WTC11 (cell line): ENCODE measurements at regions not wholly inside any gene's neighbourhood (a gene's known extent, or its start where the extent isn't known, plus 50 kb on each side); places are given as distances from the start of the nearest gene placed in this dataset.
"Not testable (repeated sequence)": the region's sequence is repeated elsewhere in the genome, so short reads cannot be mapped to it uniquely, and the experiment has no call there.

Source experiments
- ATAC-seq: fragments of 200-7000 bp; cut with Tn5 transposase; 2 replicates; pipeline ENCODE4 v1.10.0; 2021; ENCODE audit warnings: mild to moderate bottlenecking, moderate library complexity
- CTCF ChIA-PET: fragments of 300-600 bp; sonication (Branson Sonifier 250); formaldehyde crosslinking; loops from one replicate; lab custom pipeline; 2021; ENCODE audit warnings: antibody characterized with exemption; lab: Charles Lee
- POLR2A ChIA-PET: fragments of 350-600 bp; sonication (Branson Sonifier 250); formaldehyde crosslinking; loops from one replicate; lab custom pipeline; 2021; ENCODE audit warnings: antibody characterized with exemption; lab: Charles Lee
- DNase-seq: peaks from one replicate; pipeline ENCODE4 v3.0.0; 2021; ENCODE audit warnings: low spot score
- H3K27ac Mint-ChIP-seq: 2 replicates; pipeline ENCODE4 v1.8.0; 2021; ENCODE audit warnings: mixed read lengths
- H3K27me3 Mint-ChIP-seq: 2 replicates; pipeline ENCODE4 v1.8.0; 2021; ENCODE audit warnings: low read depth, mild to moderate bottlenecking, moderate library complexity, mixed read lengths
- H3K36me3 Mint-ChIP-seq: 2 replicates; pipeline ENCODE4 v1.8.0; 2021; ENCODE audit warnings: mixed read lengths
- H3K4me1 Mint-ChIP-seq: 2 replicates; pipeline ENCODE4 v1.8.0; 2022; ENCODE audit warnings: mixed read lengths
- H3K4me3 Mint-ChIP-seq: 2 replicates; pipeline ENCODE4 v1.8.0; 2021; ENCODE audit warnings: mild to moderate bottlenecking, moderate library complexity, mixed read lengths
- H3K9me3 Mint-ChIP-seq: 2 replicates; pipeline ENCODE4 v1.8.0; 2021; ENCODE audit warnings: mixed read lengths
- AR ChIP-seq: fragments of 250-450 bp; sonication (Bioruptor Pico); IDR thresholded peaks from 2 replicates; pipeline ENCODE4 v1.9.0; 2021; ENCODE audit warnings: mild to moderate bottlenecking
- CBFB ChIP-seq: sonication (generic); formaldehyde crosslinking; IDR thresholded peaks from 2 replicates; pipeline ENCODE4 v1.8.1; 2022; ENCODE audit warnings: mild to moderate bottlenecking, low read depth, missing genetic modification reagents
- E2F1 ChIP-seq: sonication (generic); formaldehyde crosslinking; IDR thresholded peaks from 2 replicates; pipeline ENCODE4 v1.8.0; 2022; ENCODE audit warnings: mild to moderate bottlenecking, missing genetic modification reagents
- E2F5 ChIP-seq: sonication (generic); formaldehyde crosslinking; IDR thresholded peaks from 2 replicates; pipeline ENCODE4 v1.8.1; 2022; ENCODE audit warnings: mild to moderate bottlenecking, moderate library complexity, missing genetic modification reagents
- ERG ChIP-seq: fragments of 250-450 bp; sonication (Bioruptor Pico); IDR thresholded peaks from 2 replicates; pipeline ENCODE4 v1.8.0; 2021; ENCODE audit warnings: mild to moderate bottlenecking
- KAT7 ChIP-seq: sonication (generic); formaldehyde crosslinking; IDR thresholded peaks from 2 replicates; pipeline ENCODE4 v1.8.1; 2023; ENCODE audit warnings: missing genetic modification reagents, mild to moderate bottlenecking, borderline replicate concordance
- MAX ChIP-seq: sonication (generic); formaldehyde crosslinking; IDR thresholded peaks from 2 replicates; pipeline ENCODE4 v1.8.0; 2022; ENCODE audit warnings: mild to moderate bottlenecking, missing genetic modification reagents
- NFE2L1 ChIP-seq: sonication (generic); formaldehyde crosslinking; IDR thresholded peaks from 2 replicates; pipeline ENCODE4 v1.8.1; 2023; ENCODE audit warnings: missing genetic modification reagents
- NR1H2 ChIP-seq: sonication (generic); formaldehyde crosslinking; IDR thresholded peaks from 2 replicates; pipeline ENCODE4 v1.9.0; 2021; ENCODE audit warnings: mild to moderate bottlenecking, moderate library complexity, missing genetic modification reagents
- NR2C2 ChIP-seq: sonication (generic); formaldehyde crosslinking; IDR thresholded peaks from 2 replicates; pipeline ENCODE4 v1.8.0; 2022; ENCODE audit warnings: mild to moderate bottlenecking, missing genetic modification reagents
- NR3C1 ChIP-seq: sonication (generic); formaldehyde crosslinking; conservative IDR thresholded peaks from 2 replicates; pipeline ENCODE4 v1.8.1; 2023; ENCODE audit warnings: low read depth, mild to moderate bottlenecking, missing genetic modification reagents
- TP53 ChIP-seq: sonication (generic); formaldehyde crosslinking; IDR thresholded peaks from 2 replicates; pipeline ENCODE4 v1.8.1; 2023; ENCODE audit warnings: mild to moderate bottlenecking, missing genetic modification reagents
- ZNF232 ChIP-seq: sonication (generic); formaldehyde crosslinking; IDR thresholded peaks from 2 replicates; pipeline ENCODE4 v1.8.0; 2022; ENCODE audit warnings: mild to moderate bottlenecking, missing genetic modification reagents
- ZNF263 ChIP-seq: sonication (generic); formaldehyde crosslinking; IDR thresholded peaks from 2 replicates; pipeline ENCODE4 v1.8.1; 2022; ENCODE audit warnings: low read depth, mild to moderate bottlenecking, moderate library complexity, missing genetic modification reagents
- ZNF512 ChIP-seq: sonication (generic); formaldehyde crosslinking; IDR thresholded peaks from 2 replicates; pipeline ENCODE4 v1.8.1; 2022; ENCODE audit warnings: missing genetic modification reagents, borderline replicate concordance
- ZSCAN18 ChIP-seq: fragments of 250-450 bp; sonication (Bioruptor Pico); IDR thresholded peaks from 2 replicates; pipeline ENCODE4 v2.1.2; 2022; ENCODE audit warnings: mild to moderate bottlenecking, moderate library complexity

GRCh38 chr18:30142248-30142647 lies 900.3 kb downstream of the DSC3 start:
- Mint-ChIP-seq H3K27ac (peak overlapping the region; percentile 52; the same call in 1 of the 2 replicates), H3K4me1 (peaks cover 34% of the 10 kb centered on the region), H3K9me3 (peaks cover 41% of the 10 kb centered on the region), H3K27me3 (no peaks in the 10 kb centered on the region; the same call in 1 of the 2 replicates), H3K36me3 (peaks cover 24% of the 10 kb centered on the region), H3K4me3 (no peak overlapping the region)
- no peak for TF ChIP-seq ZSCAN18 (CRISPR knock-in tag)
- no peak for TF ChIP-seq ZNF263 (CRISPR knock-in tag)
- no peak for TF ChIP-seq AR
- no peak for TF ChIP-seq TP53
- TF ChIP-seq E2F1 (CRISPR knock-in tag): no peak
- TF ChIP-seq NFE2L1 (CRISPR knock-in tag): no peak
- TF ChIP-seq ZNF232 (CRISPR knock-in tag): no peak
- no peak for TF ChIP-seq MAX (CRISPR knock-in tag)
- no peak for TF ChIP-seq NR3C1
- TF ChIP-seq E2F5 (CRISPR knock-in tag): no peak
- no peak for TF ChIP-seq ZNF512 (CRISPR knock-in tag)
- TF ChIP-seq NR1H2 (CRISPR knock-in tag): no peak
- CTCF ChIA-PET: no interaction called here
- ATAC-seq: peak; percentile 79
- DNase-seq: no peak
- POLR2A ChIA-PET: no interaction called here

GRCh38 chr18:30141506-30141905 lies 901.0 kb downstream of the DSC3 start:
- H3K27me3 Mint-ChIP-seq, POLR2A ChIA-PET, CTCF ChIA-PET, DNase-seq, H3K27ac Mint-ChIP-seq, ATAC-seq, H3K4me3 Mint-ChIP-seq: not testable (repeated sequence)
- peaks cover 41% of the 10 kb centered on the region for H3K9me3 Mint-ChIP-seq
- peaks cover 24% of the 10 kb centered on the region for H3K36me3 Mint-ChIP-seq
- H3K4me1 Mint-ChIP-seq: peaks cover 34% of the 10 kb centered on the region

- no peak for ATAC-seq
- H3K4me3 Mint-ChIP-seq: no peak overlapping the region
- ChIA-PET CTCF (no interaction called here), POLR2A (no interaction called here)
- DNase-seq: no peak
- peaks cover 32% of the 10 kb centered on the region for H3K9me3 Mint-ChIP-seq
- H3K36me3 Mint-ChIP-seq: peaks cover 24% of the 10 kb centered on the region
- H3K27me3 Mint-ChIP-seq: no peaks in the 10 kb centered on the region; the same call in 1 of the 2 replicates
- no peak overlapping the region for H3K27ac Mint-ChIP-seq
- H3K4me1 Mint-ChIP-seq: peaks cover 34% of the 10 kb centered on the region
- TF ChIP-seq ERG (CRISPR knock-in tag) (no peak), AR (no peak), CBFB (CRISPR knock-in tag) (no peak), ZNF512 (CRISPR knock-in tag) (no peak), NR2C2 (CRISPR knock-in tag) (no peak), KAT7 (CRISPR knock-in tag) (no peak)
Observed at GRCh38 chr18:30139631-30140287, 902.8 kb downstream of the DSC3 start.
